Smooth muscle cell (in vitro differentiated cells): ENCODE measurements at regions not wholly inside any gene's neighbourhood (a gene's known extent, or its start where the extent isn't known, plus 50 kb on each side); places are given as distances from the start of the nearest gene placed in this dataset.

Experiments
- DNase-seq: peaks from one replicate; lab custom pipeline; 2025; ENCODE audit not compliant: unreplicated experiment; lab: John Stamatoyannopoulos, UW
- H2AFZ ChIP-seq: fragments of 200-600 bp; sonication (generic); 2 replicates; pipeline ENCODE4 v1.6.0; 2016; ENCODE audit warnings: antibody characterized with exemption, low read depth, mild to moderate bottlenecking
- H3F3A ChIP-seq: fragments of 200-600 bp; sonication (generic); 2 replicates; pipeline ENCODE4 v1.6.0; 2017; ENCODE audit warnings: antibody characterized with exemption, low read depth
- H3K27ac ChIP-seq: fragments of 200-600 bp; sonication (generic); 2 replicates; pipeline ENCODE4 v1.5.1; 2016; ENCODE audit warnings: low read depth, mild to moderate bottlenecking
- H3K27me3 ChIP-seq: fragments of 200-600 bp; sonication (generic); 2 replicates; pipeline ENCODE4 v1.6.1; 2016; ENCODE audit warnings: low read depth, mild to moderate bottlenecking
- H3K36me3 ChIP-seq: fragments of 200-600 bp; sonication (generic); 2 replicates; pipeline ENCODE4 v1.5.1; 2016; ENCODE audit warnings: low read depth
- H3K4me1 ChIP-seq: fragments of 200-600 bp; sonication (generic); 2 replicates; pipeline ENCODE4 v1.5.1; 2016; ENCODE audit warnings: low read depth
- H3K4me2 ChIP-seq: fragments of 200-600 bp; sonication (generic); 2 replicates; pipeline ENCODE4 v1.6.0; 2016; ENCODE audit warnings: mild to moderate bottlenecking
- H3K4me3 ChIP-seq: fragments of 200-600 bp; sonication (generic); 2 replicates; pipeline ENCODE4 v1.5.1; 2016; ENCODE audit warnings: mild to moderate bottlenecking
- H3K79me2 ChIP-seq: fragments of 200-600 bp; sonication (generic); 2 replicates; pipeline ENCODE4 v1.6.0; 2016; ENCODE audit warnings: low read depth, mild to moderate bottlenecking
- H3K9ac ChIP-seq: fragments of 200-600 bp; sonication (generic); 2 replicates; pipeline ENCODE4 v1.6.0; 2016; ENCODE audit warnings: low read depth
- H3K9me3 ChIP-seq: fragments of 200-600 bp; sonication (generic); replicated peaks from 2 replicates; pipeline ENCODE4 v1.5.1; 2016; ENCODE audit warnings: low read depth
- H4K20me1 ChIP-seq: fragments of 200-600 bp; sonication (generic); 2 replicates; pipeline ENCODE4 v1.6.0; 2016; ENCODE audit warnings: low read depth
- CTCF ChIP-seq: fragments of 200-600 bp; sonication (generic); IDR thresholded peaks from 2 replicates; pipeline ENCODE4 v1.5.1; 2017; ENCODE audit warnings: borderline replicate concordance, mild to moderate bottlenecking, antibody characterized with exemption; ENCODE audit not compliant: insufficient read depth, poor library complexity, severe bottlenecking
- WGBS: methylation state at CpG from one replicate; pipeline ENCODE4 v1.1.7; 2016; ENCODE audit warnings: low lambda C conversion rate; 5-methylcytosine and 5-hydroxymethylcytosine counted together

GRCh38 chr9:91162784-91163443 lies 198.8 kb downstream of the AUH start:
- H3K27me3 ChIP-seq: no peaks in the 10 kb centered on the region
- peak overlapping the region; percentile 34 for H3K27ac ChIP-seq
- no peaks in the 10 kb centered on the region for H3K9me3 ChIP-seq
- peaks cover 10% of the 10 kb centered on the region for H3F3A ChIP-seq
- no peak for TF ChIP-seq CTCF
- H3K9ac ChIP-seq: no peak overlapping the region
- peak overlapping the region; percentile 41 for H2AFZ ChIP-seq
- no peak overlapping the region for H3K4me3 ChIP-seq
- H4K20me1 ChIP-seq: no peaks in the 10 kb centered on the region
- peak overlapping the region; percentile 61 for H3K4me2 ChIP-seq
- DNase-seq: no peak
- no peaks in the 10 kb centered on the region for H3K79me2 ChIP-seq
- H3K4me1 ChIP-seq: peaks cover 9% of the 10 kb centered on the region
- H3K36me3 ChIP-seq: no peaks in the 10 kb centered on the region
- WGBS: 48% methylated on average over 16 of the region's 16 CpGs

GRCh38 chr9:91163444-91163772 lies 198.3 kb downstream of the AUH start:
- Histone ChIP-seq H2AFZ (no peak overlapping the region), H3K4me2 (peak overlapping the region; percentile 61), H4K20me1 (no peaks in the 10 kb centered on the region), H3F3A (peaks cover 10% of the 10 kb centered on the region), H3K79me2 (no peaks in the 10 kb centered on the region), H3K9me3 (no peaks in the 10 kb centered on the region), H3K9ac (no peak overlapping the region), H3K4me3 (no peak overlapping the region), H3K27ac (peak overlapping the region; percentile 34), H3K36me3 (no peaks in the 10 kb centered on the region), H3K27me3 (no peaks in the 10 kb centered on the region), H3K4me1 (peaks cover 9% of the 10 kb centered on the region)
- no peak for TF ChIP-seq CTCF
- WGBS: 82% methylated on average over 8 of the region's 8 CpGs
- no peak for DNase-seq

- Histone ChIP-seq H3K9ac (no peak overlapping the region), H2AFZ (no peak overlapping the region), H3K9me3 (no peaks in the 10 kb centered on the region), H3K4me2 (peak overlapping the region; percentile 22), H3K79me2 (no peaks in the 10 kb centered on the region), H3K36me3 (no peaks in the 10 kb centered on the region), H3K27ac (no peak overlapping the region), H3F3A (peaks cover 10% of the 10 kb centered on the region), H3K27me3 (no peaks in the 10 kb centered on the region), H3K4me3 (no peak overlapping the region), H3K4me1 (peaks cover 9% of the 10 kb centered on the region), H4K20me1 (no peaks in the 10 kb centered on the region)
- no peak for DNase-seq
- 91% methylated on average over 17 of the region's 17 CpGs for WGBS
- no peak for TF ChIP-seq CTCF
These were observed 197.8 kb downstream of the AUH start for GRCh38 chr9:91163773-91164471.
